Gastrocnemius medialis (tissue), 4 donors: ENCODE measurements at regions not wholly inside any gene's neighbourhood (a gene's known extent, or its start where the extent isn't known, plus 50 kb on each side); places are given as distances from the start of the nearest gene placed in this dataset.

Experiments
- ATAC-seq, 2 donors: fragments of 150-250 bp; one replicate each; pipeline ENCODE4 v1.9.1; 2016
- DNase-seq, 2 donors: peaks; one replicate each; pipeline ENCODE4 v3.0.0-alpha.2; 2019
- H3K27ac ChIP-seq, 4 donors: fragments of 200-600 bp; sonication (generic); 1 replicate in 1 of 4; 2 replicates in 3 of 4; pipeline ENCODE4 v1.5.1; 2016 to 2018; ENCODE audit warnings: mild to moderate bottlenecking in 2 of 4, moderate library complexity in 1 of 4
- H3K27me3 ChIP-seq, 3 donors: fragments of 200-600 bp; sonication (generic) in 2 of 3; 1 replicate in 1 of 3; 2 replicates in 2 of 3; pipeline versions ENCODE4 v1.5.1 to v1.6.0; 2016 to 2019; ENCODE audit warnings: mild to moderate bottlenecking in 1 of 3, moderate library complexity in 1 of 3
- H3K36me3 ChIP-seq, 2 donors: fragments of 200-600 bp; sonication (generic) in 1 of 2; one replicate each; pipeline ENCODE4 v1.5.1; 2017 to 2018
- H3K4me1 ChIP-seq, 2 donors: fragments of 200-600 bp; sonication (generic) in 1 of 2; one replicate each; pipeline ENCODE4 v1.5.1; 2016 to 2017; ENCODE audit warnings: mild to moderate bottlenecking in 2 of 2
- H3K4me3 ChIP-seq, 4 donors: fragments of 200-600 bp; sonication (generic) in 3 of 4; 1 replicate in 1 of 4; 2 replicates in 3 of 4; pipeline ENCODE4 v1.5.1; 2016 to 2019; ENCODE audit warnings: mild to moderate bottlenecking in 2 of 4
- H3K9me3 ChIP-seq, 3 donors: fragments of 200-600 bp; sonication (generic) in 2 of 3; 1 replicate in 1 of 3; 2 replicates in 2 of 3; pipeline ENCODE4 v1.5.1; 2016 to 2019
- CTCF ChIP-seq, 5 experiments: fragments of 450-650 bp in 3 of 5; fragments of 200-600 bp in 2 of 5; sonication (generic) in 2 of 5; IDR thresholded peaks in 4 of 5; conservative IDR thresholded peaks in 1 of 5; 1 replicate in 4 of 5; 2 replicates in 1 of 5; pipeline ENCODE4 v1.5.1; 2016 to 2019; ENCODE audit warnings: antibody characterized with exemption in 5 of 5, mild to moderate bottlenecking in 3 of 5, moderate library complexity in 3 of 5
- POLR2A ChIP-seq, 2 donors: fragments of 450-650 bp; IDR thresholded peaks; one replicate each; pipeline ENCODE4 v1.6.1; 2017; ENCODE audit warnings: antibody characterized with exemption in 2 of 2, mild to moderate bottlenecking in 2 of 2, moderate library complexity in 2 of 2
- in situ Hi-C, 4 donors: fragments of 200-750 bp; cut with MboI; loops; one replicate each; pipeline versions ENCODE4 v1.15.0 to v1.8.0; 2017; ENCODE audit warnings: low sequenced_read_pairs in 4 of 4
- intact Hi-C: fragments of 100-400 bp; cut with DNase I; formaldehyde crosslinking; loops from one replicate; pipeline ENCODE4 v1.15.1; 2023; ENCODE audit warnings: low total_unique reads

GRCh38 chr7:27427416-27427815, 184.8 kb downstream of the EVX1 start:
- intact Hi-C loops: no loop called here
- Histone ChIP-seq H3K9me3 (no peaks in the 10 kb centered on the region), H3K36me3 (no peaks in the 10 kb centered on the region), H3K27me3 (no peaks in the 10 kb centered on the region), H3K4me1 (no peaks in the 10 kb centered on the region), H3K4me3 (no peak overlapping the region), H3K27ac (no peak overlapping the region)
- TF ChIP-seq POLR2A (IDR thresholded peaks at IDR 0.05): no peak
- no peak for TF ChIP-seq CTCF (IDR thresholded peaks at IDR 0.05 in 4 of 5, conservative IDR thresholded peaks at IDR 0.05 in 1 of 5)
- DNase-seq: no peak
- ATAC-seq: no peak
- in situ Hi-C loops: no loop called here

- H3K4me1 ChIP-seq: no peaks in the 10 kb centered on the region
- H3K36me3 ChIP-seq: no peaks in the 10 kb centered on the region
- no peaks in the 10 kb centered on the region for H3K27me3 ChIP-seq
- no peaks in the 10 kb centered on the region for H3K9me3 ChIP-seq
- no peak overlapping the region for H3K27ac ChIP-seq
- no peak for DNase-seq
- intact Hi-C loops: no loop called here
- TF ChIP-seq POLR2A (IDR thresholded peaks at IDR 0.05) (no peak), CTCF (IDR thresholded peaks at IDR 0.05 in 4 of 5, conservative IDR thresholded peaks at IDR 0.05 in 1 of 5) (no peak)
- H3K4me3 ChIP-seq: no peak overlapping the region
- in situ Hi-C loops: no loop called here
- no peak for ATAC-seq
These were observed 187.5 kb downstream of the EVX1 start for GRCh38 chr7:27430105-27430504.

- H3K4me3 ChIP-seq: no peak overlapping the region
- no peak for TF ChIP-seq CTCF (IDR thresholded peaks at IDR 0.05 in 4 of 5, conservative IDR thresholded peaks at IDR 0.05 in 1 of 5)
- no peak for TF ChIP-seq POLR2A (IDR thresholded peaks at IDR 0.05)
- peaks cover 0 to 2% of the 10 kb centered on the region in 2 donors for H3K4me1 ChIP-seq
- H3K36me3 ChIP-seq: no peaks in the 10 kb centered on the region
- no peak for DNase-seq
- no peak for ATAC-seq
- intact Hi-C loops (no loop called here), in situ Hi-C loops (no loop called here)
- no peaks in the 10 kb centered on the region for H3K27me3 ChIP-seq
- no peak overlapping the region for H3K27ac ChIP-seq
- no peaks in the 10 kb centered on the region for H3K9me3 ChIP-seq
These were observed 188.9 kb downstream of the EVX1 start for GRCh38 chr7:27431465-27431864.

- in situ Hi-C loops: no loop called here
- Histone ChIP-seq H3K4me3 (no peak overlapping the region), H3K9me3 (no peaks in the 10 kb centered on the region), H3K27ac (no peak overlapping the region), H3K36me3 (no peaks in the 10 kb centered on the region), H3K4me1 (peaks cover 0 to 2% of the 10 kb centered on the region in 2 donors), H3K27me3 (no peaks in the 10 kb centered on the region)
- TF ChIP-seq CTCF (IDR thresholded peaks at IDR 0.05 in 4 of 5, conservative IDR thresholded peaks at IDR 0.05 in 1 of 5) (no peak), POLR2A (IDR thresholded peaks at IDR 0.05) (no peak)
- DNase-seq (no peak), ATAC-seq (no peak)
- intact Hi-C loops: no loop called here
These were observed 191.0 kb downstream of the EVX1 start for GRCh38 chr7:27433581-27433980.

- TF ChIP-seq CTCF (IDR thresholded peaks at IDR 0.05 in 4 of 5, conservative IDR thresholded peaks at IDR 0.05 in 1 of 5) (no peak), POLR2A (IDR thresholded peaks at IDR 0.05) (no peak)
- in situ Hi-C loops (no loop called here), intact Hi-C loops (no loop called here)
- Histone ChIP-seq H3K4me1 (peaks cover 0 to 2% of the 10 kb centered on the region in 2 donors), H3K27ac (no peak overlapping the region), H3K36me3 (no peaks in the 10 kb centered on the region), H3K9me3 (no peaks in the 10 kb centered on the region), H3K4me3 (no peak overlapping the region), H3K27me3 (no peaks in the 10 kb centered on the region)
- no peak for DNase-seq
- ATAC-seq: no peak
These were observed 192.3 kb downstream of the EVX1 start for GRCh38 chr7:27434756-27435400.
